Activated T-helper 1 cell treated with anti-CD3 and anti-CD28 coated beads, Interleukin-2, amount 50 U/mL, for 16 hours (primary cell): ENCODE measurements at regions not wholly inside any gene's neighbourhood (a gene's known extent, or its start where the extent isn't known, plus 50 kb on each side); places are given as distances from the start of the nearest gene placed in this dataset.
"Not testable (repeated sequence)": the region's sequence is repeated elsewhere in the genome, so short reads cannot be mapped to it uniquely, and the experiment has no call there.

Experiments used
- DNase-seq, 2 donors: peaks; one replicate each; pipeline ENCODE4 v3.0.0-alpha.2; 2020; ENCODE audit warnings: low read depth in 1 of 2, low spot score in 1 of 2

DNA sequence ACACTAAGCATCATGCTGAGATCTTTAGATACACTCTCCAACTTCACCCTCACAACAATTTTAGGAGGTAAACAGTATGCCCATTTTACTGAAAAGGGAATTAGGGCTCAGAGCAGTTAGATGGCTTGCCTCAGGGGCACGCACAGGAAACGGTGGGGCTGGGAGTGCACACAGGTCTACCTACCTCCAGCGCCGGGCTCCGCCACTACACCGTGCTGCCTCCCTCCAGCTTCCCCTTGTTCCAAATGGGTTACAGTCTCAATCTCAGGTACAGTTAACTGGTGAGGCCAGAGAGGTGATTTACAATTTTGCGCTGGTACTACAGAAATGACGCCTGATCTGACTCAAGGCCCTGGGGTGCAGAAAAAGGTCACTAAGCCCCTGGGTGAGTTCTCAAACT, 142.0 kb downstream of the NOC3L start:
- no peak for DNase-seq

DNA sequence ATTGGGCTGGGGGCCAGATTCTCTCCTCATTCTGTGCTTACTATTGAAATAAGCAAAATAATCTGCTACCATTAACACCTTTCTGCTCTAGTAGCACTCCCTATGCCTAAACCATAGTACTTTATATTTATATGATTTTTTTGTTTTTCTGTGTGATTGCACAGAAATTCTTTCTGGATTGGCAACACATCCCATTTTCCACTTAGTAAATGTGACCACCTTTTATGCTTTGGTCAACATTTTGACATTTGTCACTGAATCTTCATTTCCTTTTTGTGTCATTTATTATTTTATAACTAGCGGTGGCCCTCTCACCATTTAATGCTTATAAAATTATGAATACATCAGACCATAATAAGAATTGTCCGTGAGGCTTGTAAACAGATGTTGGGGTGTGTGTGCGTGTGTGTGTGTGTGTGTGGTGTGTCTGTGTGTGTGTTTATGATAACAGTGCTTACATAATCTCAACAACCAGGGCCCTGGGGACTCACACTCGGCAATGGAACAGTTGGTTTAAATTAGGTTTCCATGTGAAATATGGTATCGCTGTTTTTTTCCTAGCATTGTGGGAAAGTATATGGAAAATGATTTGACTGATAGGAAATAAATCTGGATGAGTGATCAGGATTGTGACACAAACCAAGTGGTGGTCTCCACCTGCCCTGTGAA, 138.9 kb downstream of the NOC3L start:
- no peak for DNase-seq

DNA sequence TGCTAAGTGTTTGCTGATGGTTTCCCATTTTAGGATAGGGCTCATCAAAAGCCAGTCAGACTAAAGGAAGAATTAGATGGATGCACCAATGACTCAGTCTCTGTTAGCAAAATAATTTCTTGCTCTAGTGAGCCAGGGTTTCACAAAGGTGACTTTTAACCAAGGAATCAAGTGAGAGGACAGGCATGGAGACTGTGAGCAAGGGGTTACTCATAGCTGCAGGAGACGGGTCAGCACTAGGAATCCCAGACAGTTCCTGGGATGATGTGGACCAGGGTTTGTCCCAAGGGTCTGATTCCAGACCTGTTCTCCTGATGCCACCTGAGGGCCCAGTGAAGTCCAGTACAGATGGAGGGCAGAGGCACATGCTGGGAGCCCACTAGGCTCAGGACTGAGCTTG, 138.1 kb downstream of the NOC3L start:
- DNase-seq: no peak

DNA sequence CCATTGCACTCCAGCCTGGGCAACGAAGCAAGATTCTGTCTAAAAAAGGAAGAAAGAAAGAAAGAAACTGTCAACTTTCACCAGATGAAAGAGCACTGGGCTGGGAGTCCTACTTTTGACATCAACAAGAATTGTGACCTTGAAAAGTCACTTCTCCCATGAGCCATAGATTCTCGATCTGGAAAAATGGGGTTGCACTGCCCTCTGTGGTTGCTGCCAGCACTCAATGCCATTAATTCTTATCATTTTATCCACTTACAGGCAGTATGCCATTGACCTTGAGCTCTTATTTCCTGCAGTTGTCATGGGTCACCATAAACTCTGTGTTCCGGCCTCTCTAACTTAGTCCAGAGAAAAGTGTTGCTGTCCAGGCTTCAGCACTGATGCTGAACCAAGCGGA, 137.2 kb downstream of the NOC3L start:
- no peak for DNase-seq

DNA sequence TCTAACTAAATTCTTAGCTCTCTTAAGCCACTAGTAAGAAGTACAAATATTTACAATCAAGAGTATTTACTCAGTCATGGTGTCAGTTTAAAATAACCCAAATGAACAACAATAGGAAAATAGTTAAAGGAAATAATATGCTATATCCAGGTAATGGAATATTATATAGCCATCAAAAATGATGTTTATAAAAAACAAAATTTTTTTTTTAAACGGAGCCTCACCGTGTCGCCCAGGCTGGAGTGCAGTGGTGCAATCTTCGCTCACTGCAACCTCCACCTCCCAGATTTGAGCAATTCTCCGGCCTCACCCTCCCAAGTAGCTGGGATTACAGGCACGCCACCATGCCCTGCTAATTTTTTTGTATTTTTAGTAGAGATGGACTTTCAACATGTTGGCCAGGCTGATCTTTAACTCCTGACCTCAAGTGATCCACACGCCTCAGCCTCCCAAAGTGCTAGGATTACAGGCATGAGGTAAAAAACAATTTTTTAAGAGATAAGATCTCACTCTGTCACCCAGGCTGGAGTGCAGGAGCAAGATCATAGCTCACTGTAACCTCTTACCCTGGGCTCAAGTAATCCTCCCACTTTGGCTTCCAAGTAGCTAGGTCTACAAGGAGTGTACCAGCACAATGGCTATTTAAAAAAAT, 132.5 kb downstream of the NOC3L start:
- no peak for DNase-seq

DNA sequence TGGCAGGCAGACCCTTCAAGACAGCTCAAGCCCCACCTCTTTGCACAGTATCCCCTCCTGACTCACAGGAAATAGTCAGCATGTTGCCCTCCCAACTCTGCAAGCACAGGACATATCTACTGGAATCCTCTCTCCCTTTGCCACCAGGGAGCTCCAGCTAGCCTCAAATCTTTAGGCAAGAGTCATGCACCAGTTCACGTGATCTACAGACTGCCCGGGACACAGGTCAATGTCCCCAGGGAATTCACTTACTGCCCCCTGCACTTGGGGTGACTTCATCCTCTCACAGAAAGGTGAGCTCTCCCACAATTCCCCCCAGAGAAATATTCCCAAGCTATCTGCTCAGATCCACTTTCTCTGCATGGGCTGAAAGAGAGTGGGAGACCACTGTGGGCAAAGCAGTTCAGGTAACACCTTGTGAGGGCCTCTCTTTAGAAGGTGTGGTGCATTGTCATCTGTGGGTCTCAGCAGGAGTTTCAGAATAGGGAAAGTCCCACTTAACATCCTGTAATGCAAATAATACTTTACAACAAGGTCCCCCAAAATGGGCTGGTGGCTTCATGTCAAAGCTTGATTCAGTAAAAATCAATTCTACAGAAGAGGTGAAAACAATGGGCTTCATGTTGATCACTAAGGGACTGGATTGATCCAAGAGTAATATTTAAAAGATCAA, 129.9 kb downstream of the NOC3L start:
- DNase-seq: no peak

DNA sequence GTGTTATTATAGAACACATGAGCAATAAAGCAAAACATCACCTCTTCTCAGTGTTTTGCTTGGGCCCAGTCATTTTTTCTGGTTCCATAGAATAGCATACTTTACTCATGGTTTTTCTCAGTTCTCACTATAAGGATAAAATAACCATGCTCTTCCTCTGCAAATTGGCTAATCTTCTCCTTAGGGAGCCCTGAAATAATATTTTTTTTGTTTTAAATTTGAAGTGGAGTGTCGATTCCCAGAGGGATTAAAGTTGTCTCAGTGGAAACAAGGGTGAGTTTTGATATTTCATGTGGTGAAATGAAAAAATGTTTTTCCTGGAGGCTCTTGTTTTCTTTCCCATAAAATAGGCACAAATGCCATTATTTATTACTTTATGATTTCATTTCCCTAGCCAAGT, 127.3 kb downstream of the NOC3L start:
- no peak for DNase-seq

DNA sequence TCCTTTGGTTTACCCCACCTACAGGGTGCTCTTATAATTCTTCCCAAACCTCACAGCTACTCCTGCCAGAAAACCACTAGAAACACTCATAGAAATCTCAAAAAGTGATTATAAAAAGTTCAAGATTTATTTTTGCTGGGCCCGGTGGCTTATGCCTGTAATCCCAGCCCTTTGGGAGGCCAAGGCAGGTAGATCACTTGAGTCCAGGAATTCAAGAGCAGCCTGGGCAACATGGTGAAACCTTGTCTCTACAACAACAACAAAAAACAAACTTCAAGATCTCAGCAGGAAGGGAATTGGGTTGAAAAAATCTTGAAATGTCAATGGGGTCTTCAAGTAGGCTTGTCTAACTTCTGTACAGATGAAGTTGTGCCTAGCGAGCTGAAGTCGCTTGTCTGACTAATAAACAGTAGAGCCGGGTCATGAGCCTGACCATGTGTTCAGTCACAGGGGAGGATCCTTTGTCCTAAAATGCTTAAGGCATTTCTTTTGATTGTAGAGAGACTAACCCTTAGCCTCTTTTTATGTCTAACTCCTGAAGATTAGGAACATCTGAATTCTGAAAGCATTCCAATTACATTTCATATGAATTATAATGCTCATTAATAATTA, 124.6 kb downstream of the NOC3L start:
- no peak for DNase-seq

DNA sequence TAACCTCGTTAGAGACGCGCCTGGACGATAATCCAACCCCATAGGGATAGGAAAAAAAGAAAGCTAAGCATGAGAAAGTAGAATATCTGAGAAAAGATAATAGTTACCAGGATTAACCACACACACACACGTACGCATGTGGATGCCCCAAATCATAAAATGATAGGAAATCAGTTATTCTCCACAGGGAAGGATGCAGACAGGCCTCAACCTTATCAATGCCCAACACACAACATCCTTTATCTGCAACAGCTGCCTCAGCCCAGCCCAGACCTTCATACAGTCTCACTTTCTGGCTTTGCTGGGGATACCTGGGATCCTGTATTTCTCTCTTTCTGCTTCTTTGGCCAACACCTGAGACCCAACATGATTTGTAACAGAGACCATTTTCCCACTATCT, 123.0 kb downstream of the NOC3L start:
- no peak for DNase-seq

DNA sequence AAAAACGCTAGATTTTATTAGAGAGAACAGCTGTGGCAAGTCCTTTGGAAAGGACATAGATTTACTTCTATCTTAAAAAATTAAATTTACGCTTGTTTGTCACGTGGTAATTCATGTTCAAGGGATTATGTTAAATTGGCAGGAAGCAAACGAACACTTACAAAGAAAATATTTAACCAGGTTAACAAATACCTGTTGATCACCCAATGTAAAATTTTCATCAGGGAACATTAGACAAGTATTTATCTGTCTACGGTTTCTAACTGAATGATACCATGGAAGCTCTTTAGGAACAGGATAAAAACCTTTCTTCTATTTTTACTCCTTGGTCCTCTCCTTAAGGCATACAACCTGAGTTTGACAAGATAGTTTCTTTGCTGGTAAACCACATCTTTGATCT, 122.2 kb downstream of the NOC3L start:
- no peak for DNase-seq

DNA sequence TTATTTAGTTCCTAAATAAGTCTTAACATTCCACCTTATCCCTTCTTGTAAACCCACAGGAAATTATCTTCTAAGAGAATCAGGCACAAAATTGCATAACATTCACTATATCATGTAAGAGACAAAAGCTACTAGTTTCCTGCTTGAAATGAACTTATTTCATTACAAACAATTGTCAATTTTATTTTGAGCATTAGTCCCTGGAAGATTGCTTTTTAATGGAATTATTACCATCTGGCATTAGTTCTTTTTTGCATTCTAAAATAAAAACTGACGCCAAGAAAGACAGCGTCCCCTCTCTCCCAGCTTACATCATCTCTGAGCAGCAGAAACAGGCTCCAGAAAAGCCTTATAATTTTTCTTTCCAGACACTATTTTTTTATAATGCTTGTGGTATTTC, 121.8 kb downstream of the NOC3L start:
- no peak for DNase-seq

DNA sequence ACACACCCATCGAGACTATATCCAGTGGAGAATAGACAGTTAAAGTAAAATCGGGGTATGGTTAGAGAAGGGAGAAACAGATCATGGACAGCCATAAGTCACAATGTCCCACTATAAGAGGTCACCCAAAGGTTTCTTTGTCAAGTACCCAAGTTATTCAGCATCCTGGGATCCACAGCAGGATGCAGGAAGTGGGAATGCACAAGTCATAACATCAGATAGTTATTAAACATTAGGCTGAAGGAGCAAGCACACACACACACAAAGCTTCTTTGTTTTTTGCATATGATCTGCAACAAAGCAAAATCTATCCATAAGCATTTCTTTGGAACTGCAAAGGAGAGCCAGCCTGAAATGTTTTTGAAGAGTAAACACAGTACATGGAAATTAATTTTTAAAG, 111.6 kb downstream of the NOC3L start:
- DNase-seq: no peak

DNA sequence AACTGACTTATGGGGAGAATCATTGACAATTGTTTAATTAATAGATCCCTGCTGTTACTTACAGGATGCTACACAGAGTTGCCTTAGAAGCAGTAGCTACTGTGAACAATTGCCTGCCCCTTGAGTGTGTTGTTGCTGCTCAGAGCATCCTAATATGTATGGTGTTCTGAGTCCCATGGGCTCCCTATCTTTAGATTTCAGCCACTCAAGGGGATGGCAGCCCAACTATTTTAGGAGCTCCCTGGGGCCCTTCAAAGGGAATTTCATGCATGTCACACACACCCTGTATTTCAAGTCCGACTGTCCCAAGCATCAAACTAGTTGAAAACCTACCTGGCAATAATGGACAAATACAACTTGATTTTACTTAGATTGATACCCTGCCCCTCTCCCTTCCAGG, 111.2 kb downstream of the NOC3L start:
- no peak for DNase-seq

DNA sequence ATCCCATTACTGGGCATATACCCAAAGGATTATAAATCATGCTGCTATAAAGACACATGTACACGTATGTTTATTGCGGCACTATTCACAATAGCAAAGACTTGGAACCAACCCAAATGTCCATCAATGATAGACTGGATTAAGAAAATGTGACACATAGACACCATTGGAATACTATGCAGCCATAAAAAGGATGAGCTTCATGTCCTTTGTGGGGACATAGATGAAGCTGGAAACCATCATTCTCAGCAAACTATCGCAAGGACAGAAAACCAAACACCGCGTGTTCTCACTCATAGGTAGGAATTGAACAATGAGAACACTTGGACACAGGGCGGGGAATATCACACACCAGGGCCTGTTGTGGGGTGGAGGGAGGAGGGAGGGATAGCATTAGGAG, 105.3 kb downstream of the NOC3L start:
- not testable (repeated sequence) for DNase-seq

DNA sequence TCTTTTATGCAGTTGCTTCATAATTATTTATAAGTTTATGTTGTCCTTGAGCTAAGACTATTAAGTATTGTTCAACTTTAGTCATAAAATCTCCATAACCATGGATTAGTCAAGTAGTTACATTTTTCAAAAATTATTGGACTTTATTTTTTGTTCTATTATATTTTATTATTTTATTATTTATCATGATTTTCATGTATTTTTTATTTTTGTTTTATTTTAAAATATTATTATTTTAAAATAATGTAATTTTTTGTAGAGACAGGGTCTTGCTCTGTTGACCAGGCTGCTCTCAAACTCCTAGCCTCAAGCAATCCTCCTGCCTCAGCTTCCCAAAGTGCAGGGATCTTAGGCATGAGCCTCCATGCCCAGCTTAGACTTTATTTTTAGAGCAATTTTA, 102.3 kb downstream of the NOC3L start:
- no peak for DNase-seq

DNA sequence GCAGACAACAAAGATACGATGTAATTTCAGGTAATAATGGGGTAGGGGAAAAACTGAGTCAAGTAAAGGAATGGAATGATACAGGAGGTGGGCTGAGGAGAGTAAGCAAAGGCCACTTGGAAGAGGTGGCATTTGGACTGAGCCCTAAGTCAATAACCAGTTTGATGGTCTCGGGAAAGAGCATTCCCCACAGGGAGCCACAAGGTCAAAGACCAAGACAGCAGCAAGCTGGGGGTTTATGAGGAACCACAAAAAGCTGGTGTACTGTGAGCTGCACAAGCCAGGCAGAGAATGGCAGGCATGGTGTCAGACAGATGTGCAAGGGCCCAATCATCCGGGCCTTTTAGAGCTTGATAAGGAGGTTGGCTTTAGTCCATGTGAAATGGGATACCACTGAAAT, 98.7 kb downstream of the NOC3L start:
- no peak for DNase-seq

DNA sequence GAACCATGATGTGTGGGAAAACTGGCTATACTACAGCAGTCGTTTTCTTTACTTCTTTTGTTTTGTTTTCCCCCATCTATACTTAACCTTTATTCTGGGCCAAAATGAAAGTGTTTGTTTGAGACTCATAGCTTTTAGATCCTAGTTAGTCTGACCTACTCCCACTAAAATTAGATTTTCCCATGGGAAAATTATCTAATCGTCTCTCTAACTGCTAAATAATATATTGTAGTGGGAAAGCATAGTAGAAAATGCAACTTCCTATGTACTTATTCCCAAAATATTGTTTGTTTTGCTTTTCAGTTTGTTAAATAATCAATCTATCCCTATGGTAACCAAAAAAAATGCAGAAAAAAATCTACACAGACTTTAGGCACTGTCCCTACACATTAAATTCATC, 96.6 kb downstream of the NOC3L start:
- no peak for DNase-seq

DNA sequence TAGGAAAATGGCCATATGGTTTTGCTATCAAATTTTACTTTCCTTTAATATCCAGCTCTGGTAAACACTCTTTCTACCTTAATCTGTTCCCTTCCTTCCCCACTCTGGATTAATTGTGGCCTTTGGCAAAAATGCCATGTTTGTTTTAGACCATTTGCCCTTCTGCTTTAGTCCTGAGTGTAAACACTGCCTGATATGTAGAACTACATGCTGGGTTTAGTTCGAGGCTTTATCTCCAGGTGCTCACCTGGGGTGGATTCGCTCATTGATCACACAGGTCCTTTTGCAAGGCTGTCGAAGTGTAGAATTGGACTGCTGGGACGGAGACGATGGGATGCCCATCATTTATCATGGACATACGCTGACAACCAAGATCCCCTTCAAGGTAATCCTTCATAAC, 94.1 kb downstream of the NOC3L start:
- no peak for DNase-seq

DNA sequence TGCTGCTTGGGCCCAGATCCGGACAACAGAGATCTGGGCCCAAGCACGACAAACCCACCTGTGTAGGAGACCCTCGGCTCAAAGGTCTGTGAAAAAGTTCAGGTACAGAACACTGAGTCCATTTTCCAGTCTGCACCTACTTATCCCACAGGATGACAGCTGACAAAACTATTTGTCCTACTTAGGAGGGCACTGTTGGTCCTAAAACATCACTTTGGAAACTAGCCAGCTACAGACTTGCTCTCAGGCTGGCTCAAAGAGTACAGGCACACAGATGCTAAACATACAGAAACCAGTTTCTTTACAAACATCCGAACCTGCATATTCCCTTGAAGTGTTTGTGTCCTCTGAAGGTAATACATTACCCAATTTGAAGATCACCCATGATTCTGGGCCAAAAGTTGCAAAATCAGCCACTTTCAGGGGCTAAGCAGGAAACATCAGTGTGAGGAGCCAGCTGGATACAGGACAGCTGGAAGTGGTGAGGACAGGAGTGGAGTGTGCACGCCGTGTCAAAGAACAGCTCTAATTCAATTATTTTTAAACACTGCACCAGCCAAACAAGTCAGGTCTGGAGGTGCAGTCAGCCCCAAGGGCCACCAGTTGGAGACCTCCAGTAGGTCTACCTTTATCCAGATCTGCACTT, 88.5 kb downstream of the NOC3L start:
- DNase-seq: no peak

DNA sequence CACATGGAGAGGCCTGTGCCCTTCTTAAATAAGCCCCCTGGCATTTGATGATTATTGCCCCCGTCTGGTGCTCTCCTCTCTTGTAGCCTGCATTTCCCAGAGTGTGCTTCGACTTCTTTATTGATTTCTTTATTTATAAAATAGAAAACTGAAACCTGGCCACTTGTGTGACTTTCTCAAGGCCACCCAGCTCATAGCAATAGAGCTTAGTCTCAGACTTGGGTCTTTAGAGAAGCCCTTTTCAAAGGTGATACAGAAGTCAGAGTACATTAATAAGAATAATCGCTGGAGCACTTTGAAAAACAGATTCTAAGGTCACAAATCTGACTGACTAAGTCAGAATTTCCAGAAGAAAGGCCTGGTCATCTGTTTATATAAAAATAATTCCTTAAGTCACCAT, 86.6 kb downstream of the NOC3L start:
- DNase-seq: no peak

DNA sequence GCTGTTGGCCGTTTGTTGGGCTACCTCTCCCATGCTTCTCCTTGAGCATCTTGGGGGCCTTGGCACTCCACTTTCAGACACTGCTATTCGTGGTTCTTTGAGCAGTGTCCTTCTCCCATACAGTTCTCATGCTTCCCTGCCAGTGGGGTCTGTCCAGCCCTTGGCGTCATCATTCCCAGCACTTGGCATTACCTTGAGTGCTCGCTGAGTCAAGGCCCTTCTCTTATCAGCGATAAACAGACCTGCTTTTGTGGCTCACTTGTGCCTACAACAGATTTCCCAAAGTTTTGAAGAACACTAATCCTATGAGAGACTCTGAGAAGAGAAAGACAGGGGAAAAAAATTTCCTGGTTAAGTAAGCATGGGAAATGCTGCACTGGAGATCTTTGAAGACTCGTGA, 85.3 kb downstream of the NOC3L start:
- DNase-seq: no peak
